H1 (cell line): ENCODE measurements at regions not wholly inside any gene's neighbourhood (a gene's known extent, or its start where the extent isn't known, plus 50 kb on each side); places are given as distances from the start of the nearest gene placed in this dataset.

Source experiments
- CTCF ChIA-PET: fragments of 300-600 bp; sonication (Branson Sonifier 250); formaldehyde crosslinking; loops from one replicate; lab custom pipeline; 2021; ENCODE audit not compliant: partially characterized antibody; lab: Charles Lee
- POLR2A ChIA-PET: fragments of 300-600 bp; sonication (Branson Sonifier 250); formaldehyde crosslinking; loops from one replicate; lab custom pipeline; 2021; ENCODE audit warnings: inconsistent platforms; ENCODE audit not compliant: partially characterized antibody; lab: Charles Lee
- DNase-seq, 2 experiments: peaks; one replicate each; pipeline versions ENCODE4 v3.0.0 to v3.0.0-alpha.2; 2010 to 2022; ENCODE audit warnings: low spot score in 2 of 2, low read depth in 1 of 2, mixed read lengths in 1 of 2
- FAIRE-seq: peaks from 2 replicates; lab custom pipeline; 2011; peaks lifted over from hg19 to GRCh38; lab: Jason Lieb, UNC
- H2AFZ ChIP-seq: 2 replicates; pipeline ENCODE4 v1.8.1; 2012; ENCODE audit warnings: low read length, inconsistent platforms
- H2AK5ac ChIP-seq: 2 replicates; pipeline ENCODE4 v1.6.1; 2013; ENCODE audit warnings: low read depth, low read length
- H2BK120ac ChIP-seq: replicated peaks from 2 replicates; pipeline ENCODE3; 2013; ENCODE audit warnings: low read depth, low read length, inconsistent platforms
- H2BK12ac ChIP-seq: 2 replicates; pipeline ENCODE4 v1.6.1; 2013; ENCODE audit warnings: low read depth, low read length
- H2BK15ac ChIP-seq: 2 replicates; pipeline ENCODE4 v1.6.1; 2013; ENCODE audit warnings: low read length
- H2BK20ac ChIP-seq: 2 replicates; pipeline ENCODE4 v1.6.1; 2013; ENCODE audit warnings: low read length
- H2BK5ac ChIP-seq: 2 replicates; pipeline ENCODE4 v1.6.1; 2013; ENCODE audit warnings: low read depth, low read length
- H3K14ac ChIP-seq: 2 replicates; pipeline ENCODE4 v1.6.1; 2013; ENCODE audit warnings: inconsistent platforms; ENCODE audit not compliant: insufficient read length
- H3K18ac ChIP-seq: 2 replicates; pipeline ENCODE4 v1.6.1; 2013; ENCODE audit warnings: low read length; ENCODE audit errors: extremely low read depth
- H3K23ac ChIP-seq: 2 replicates; pipeline ENCODE4 v1.6.1; 2013; ENCODE audit warnings: inconsistent platforms; ENCODE audit not compliant: insufficient read length
- H3K23me2 ChIP-seq: 2 replicates; pipeline ENCODE4 v1.6.1; 2013; ENCODE audit warnings: low read depth, low read length
- H3K27ac ChIP-seq: 2 replicates; pipeline ENCODE4 v1.6.1; 2011; ENCODE audit warnings: low read depth, low read length, inconsistent platforms
- H3K27me3 ChIP-seq, 4 experiments: replicated peaks in 1 of 4; 1 replicate in 1 of 4; 2 replicates in 3 of 4; pipeline versions ENCODE4 v1.6.1 to v1.8.1; 2011 to 2013; ENCODE audit warnings: low read length in 3 of 4, mild to moderate bottlenecking in 3 of 4, inconsistent platforms in 2 of 4, mixed read lengths in 2 of 4, moderate library complexity in 1 of 4; ENCODE audit not compliant: control insufficient read depth in 3 of 4, insufficient read depth in 3 of 4; ENCODE audit errors: extremely low read depth in 1 of 4
- H3K36me3 ChIP-seq, 4 experiments: 2 replicates each; pipeline versions ENCODE4 v1.6.1 to v1.8.1; 2011 to 2013; ENCODE audit warnings: mild to moderate bottlenecking in 4 of 4, low read length in 3 of 4, moderate library complexity in 2 of 4, control low read depth in 1 of 4, inconsistent platforms in 1 of 4; ENCODE audit not compliant: insufficient read depth in 4 of 4, control insufficient read depth in 2 of 4
- H3K4ac ChIP-seq: replicated peaks from 2 replicates; pipeline ENCODE3; 2013; ENCODE audit warnings: low read length, low read depth, mixed read lengths, inconsistent platforms; ENCODE audit not compliant: insufficient read length
- H3K4me1 ChIP-seq, 4 experiments: replicated peaks in 1 of 4; 1 replicate in 1 of 4; 2 replicates in 3 of 4; pipeline versions ENCODE4 v1.6.1 to v1.8.1; 2011 to 2013; ENCODE audit warnings: low read length in 3 of 4, inconsistent platforms in 2 of 4, mixed read lengths in 1 of 4; ENCODE audit not compliant: insufficient read depth in 4 of 4, control insufficient read depth in 3 of 4
- H3K4me2 ChIP-seq, 2 experiments: 2 replicates each; pipeline versions ENCODE4 v1.6.1 to v1.8.1; 2011 to 2013; ENCODE audit warnings: low read depth in 2 of 2, low read length in 2 of 2, control low read depth in 1 of 2, inconsistent platforms in 1 of 2, mild to moderate bottlenecking in 1 of 2; ENCODE audit not compliant: insufficient read depth in 1 of 2
- H3K4me3 ChIP-seq, 4 experiments: fragments of 200-600, 300-600 bp in 1 of 4; sonication (generic), shearing (Covaris generic), sonication (Bioruptor Twin) in 1 of 4; 2 replicates each; pipeline versions ENCODE4 v1.5.1 to v1.8.1; 2011 to 2016; ENCODE audit warnings: low read length in 4 of 4, low read depth in 3 of 4, control low read depth in 2 of 4, inconsistent platforms in 2 of 4, mild to moderate bottlenecking in 2 of 4, mixed read lengths in 1 of 4, moderate library complexity in 1 of 4; ENCODE audit not compliant: insufficient read depth in 2 of 4; ENCODE audit errors: extremely low read depth in 1 of 4
- H3K56ac ChIP-seq: replicated peaks from 2 replicates; pipeline ENCODE3; 2013; ENCODE audit warnings: low read depth, mild to moderate bottlenecking, mixed read lengths, low read length, inconsistent platforms; ENCODE audit not compliant: insufficient read length
- H3K79me1 ChIP-seq: 2 replicates; pipeline ENCODE4 v1.6.1; 2013; ENCODE audit warnings: low read depth, low read length, control low read depth
- H3K79me2 ChIP-seq, 2 experiments: 2 replicates each; pipeline versions ENCODE4 v1.6.1 to v1.8.1; 2012 to 2013; ENCODE audit warnings: low read length in 2 of 2, mild to moderate bottlenecking in 2 of 2, inconsistent platforms in 1 of 2; ENCODE audit not compliant: insufficient read depth in 2 of 2, control insufficient read depth in 1 of 2
- H3K9ac ChIP-seq, 4 experiments: replicated peaks in 1 of 4; 1 replicate in 1 of 4; 2 replicates in 3 of 4; pipeline versions ENCODE4 v1.6.1 to v1.8.1; 2011 to 2013; ENCODE audit warnings: low read depth in 3 of 4, low read length in 3 of 4, control low read depth in 2 of 4, mild to moderate bottlenecking in 2 of 4, moderate library complexity in 2 of 4, inconsistent platforms in 1 of 4; ENCODE audit errors: extremely low read depth in 1 of 4
- H3K9me3 ChIP-seq, 2 experiments: 2 replicates each; pipeline versions ENCODE4 v1.6.1 to v1.8.1; 2012 to 2013; ENCODE audit warnings: mild to moderate bottlenecking in 2 of 2, moderate library complexity in 2 of 2, control low read depth in 1 of 2, inconsistent platforms in 1 of 2, low read depth in 1 of 2, low read length in 1 of 2, mixed read lengths in 1 of 2; ENCODE audit not compliant: insufficient read depth in 2 of 2
- H4K20me1 ChIP-seq, 2 experiments: replicated peaks in 1 of 2; 2 replicates each; pipeline versions ENCODE3 to v1.8.1; 2011 to 2013; ENCODE audit warnings: inconsistent platforms in 2 of 2, low read length in 2 of 2, mild to moderate bottlenecking in 1 of 2; ENCODE audit not compliant: insufficient read depth in 2 of 2, control insufficient read depth in 1 of 2
- H4K5ac ChIP-seq: 2 replicates; pipeline ENCODE4 v1.6.1; 2013; ENCODE audit warnings: low read length, low read depth, mixed read lengths, inconsistent platforms; ENCODE audit not compliant: insufficient read length
- H4K8ac ChIP-seq: 2 replicates; pipeline ENCODE4 v1.8.0; 2013; ENCODE audit warnings: mild to moderate bottlenecking, moderate library complexity, low read length, inconsistent platforms; ENCODE audit not compliant: insufficient read depth; ENCODE audit errors: extremely low read depth
- H4K91ac ChIP-seq: replicated peaks from 2 replicates; pipeline ENCODE3; 2013; ENCODE audit warnings: low read length, mixed read lengths, inconsistent platforms; ENCODE audit not compliant: insufficient read length
- BRCA1 ChIP-seq: IDR thresholded peaks from 2 replicates; pipeline ENCODE4 v1.6.1; 2012; ENCODE audit warnings: low read depth, low read length, improper control_type of control experiment
- EP300 ChIP-seq, 2 experiments: IDR thresholded peaks; 1 replicate in 1 of 2; 2 replicates in 1 of 2; pipeline ENCODE4 v1.6.1; 2011 to 2012; ENCODE audit warnings: low read depth in 2 of 2, low read length in 2 of 2, mild to moderate bottlenecking in 2 of 2, borderline replicate concordance in 1 of 2, inconsistent platforms in 1 of 2, moderate library complexity in 1 of 2
- HDAC6 ChIP-seq: IDR thresholded peaks from one replicate; pipeline ENCODE4 v1.7.1; 2012; ENCODE audit warnings: low read depth, mild to moderate bottlenecking, inconsistent platforms, low read length, moderate library complexity
- JUN ChIP-seq: IDR thresholded peaks from 2 replicates; pipeline ENCODE4 v1.6.1; 2011; ENCODE audit warnings: low read depth, mild to moderate bottlenecking, improper control_type of control experiment, low read length
- KDM1A ChIP-seq: fragments of 200-600, 300-600 bp; sonication (generic); IDR thresholded peaks from 2 replicates; pipeline ENCODE4 v1.7.1; 2016; ENCODE audit warnings: mild to moderate bottlenecking, low read length, borderline replicate concordance
- NRF1 ChIP-seq: IDR thresholded peaks from 2 replicates; pipeline ENCODE4 v1.6.1; 2011; ENCODE audit warnings: mild to moderate bottlenecking, low read depth, low read length, improper control_type of control experiment
- SIRT6 ChIP-seq: IDR thresholded peaks from one replicate; pipeline ENCODE4 v1.7.1; 2012; ENCODE audit warnings: low read length, inconsistent platforms
- SUZ12 ChIP-seq: fragments of 200-600 bp; sonication (generic); IDR thresholded peaks from 2 replicates; pipeline ENCODE4 v1.6.1; 2012; ENCODE audit warnings: mild to moderate bottlenecking, inconsistent platforms, low read length, moderate library complexity, mixed read lengths
- TAF7 ChIP-seq: optimal IDR thresholded peaks from 2 replicates; pipeline ENCODE3; 2011; ENCODE audit warnings: low read depth, mild to moderate bottlenecking, inconsistent platforms, low read length, moderate library complexity, borderline replicate concordance
- WGBS, 2 experiments: shearing (Covaris generic) in 1 of 2; methylation state at CpG; one replicate each; pipeline versions ENCODE4 v1.1.6 to v1.1.7; 2013 to 2015; ENCODE audit warnings: low lambda C conversion rate in 2 of 2, mixed read lengths in 2 of 2, inconsistent platforms in 1 of 2, low coverage in 1 of 2, missing lambda C conversion rate in 1 of 2; ENCODE audit not compliant: insufficient replicate concordance in 2 of 2, insufficient coverage in 1 of 2, insufficient read length in 1 of 2; ENCODE audit errors: extremely low coverage in 1 of 2, missing lambda C conversion rate in 1 of 2; 5-methylcytosine and 5-hydroxymethylcytosine counted together

DNA sequence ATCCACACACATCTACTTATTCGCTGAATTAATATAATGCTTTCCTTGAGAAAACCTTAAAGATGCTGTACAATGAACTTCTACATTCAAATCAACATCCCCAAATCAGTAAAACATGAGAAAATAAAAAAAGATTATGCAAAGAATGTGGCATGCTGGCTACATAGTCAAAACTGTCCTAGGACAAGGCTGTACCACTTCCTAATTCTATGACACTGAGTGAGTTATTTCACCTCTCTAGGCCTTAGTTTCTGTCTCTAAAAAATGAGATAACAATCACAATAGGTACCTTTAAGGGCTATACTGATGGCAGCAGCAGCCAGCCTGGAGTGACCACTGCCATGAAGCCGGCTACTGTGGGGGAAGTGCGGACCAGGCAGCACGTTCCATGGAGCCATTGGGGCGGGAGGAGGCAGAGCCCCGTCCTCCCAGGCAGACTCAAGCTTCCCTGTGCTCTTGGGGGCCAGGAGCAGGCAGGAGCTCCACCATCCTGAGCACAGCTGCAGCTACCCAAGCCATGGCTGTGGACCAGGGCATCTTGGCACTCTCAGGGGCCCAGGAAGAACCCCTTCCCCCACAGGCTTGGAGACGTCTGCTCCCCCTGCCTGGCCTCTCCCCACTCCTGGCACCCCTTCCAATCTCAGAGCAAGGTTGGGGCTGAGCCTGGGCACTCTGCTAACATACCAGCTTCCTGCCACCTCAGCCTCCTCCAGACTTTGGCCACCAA is 110.2 kb downstream of the ELAPOR2 start:
- Histone ChIP-seq H2BK20ac (no peak overlapping the region), H3K4me3 (no peak overlapping the region), H3K36me3 (no peaks in the 10 kb centered on the region; a peak in 1 of 8 replicates), H2AFZ (no peak overlapping the region), H3K9me3 (no peaks in the 10 kb centered on the region), H2BK5ac (peak overlapping the region; percentile 72), H4K8ac (peak overlapping the region; percentile 47; the same call in 1 of the 2 replicates), H3K9ac (no peak overlapping the region), H3K4me1 (peaks cover 0 to 21% (median 4%) of the 10 kb centered on the region in 4 experiments; a peak in 3 of 7 replicates), H4K91ac (no peak overlapping the region), H3K79me1 (peaks cover 6% of the 10 kb centered on the region), H3K23ac (no peak overlapping the region), H3K4me2 (no peak overlapping the region), H3K27me3 (no peaks in the 10 kb centered on the region), H4K20me1 (peaks cover 3 to 5% of the 10 kb centered on the region in 2 experiments), H3K18ac (no peak overlapping the region), H2AK5ac (0 out of 2 replicates have a peak overlapping the region, but pooled peaks have one; percentile 3), H3K14ac (no peak overlapping the region), H3K4ac (no peak overlapping the region), H2BK15ac (no peak overlapping the region), H3K27ac (no peak overlapping the region), H2BK12ac (peak overlapping the region; percentile 11; the same call in 1 of the 2 replicates), H4K5ac (no peak overlapping the region), H2BK120ac (no peak overlapping the region), H3K23me2 (no peaks in the 10 kb centered on the region), H3K56ac (no peak overlapping the region), H3K79me2 (peaks cover 0 to 11% of the 10 kb centered on the region in 2 experiments; a peak in 1 of 4 replicates)
- DNase-seq (no peak), FAIRE-seq (no peak)
- 91% methylated on average over 7 of the region's 7 CpGs; no CpG with 5 or more reads in 1 of the 2 experiments for WGBS, 2 experiments
- ChIA-PET POLR2A (interaction anchor here (1.2 to 1.6 kb wide), 3 partner anchors 13 to 203 kb away, joined by 3 to 5 read pairs (median 5); partner anchors contain the start of gene DMTF1), CTCF (interaction anchor here (1.1 to 3.7 kb wide), 8 partner anchors 12 to 199 kb away, joined by 3 to 17 read pairs (median 4); partner anchors contain the start of gene ELAPOR2)
- TF ChIP-seq SUZ12 (no peak), HDAC6 (no peak), TAF7 (no peak), EP300 (IDR thresholded peaks at IDR 0.05; ENCODE audit: borderline replicate concordance in 1 of 2, low read depth in 2 of 2, low read length in 2 of 2) (no peak), BRCA1 (no peak), SIRT6 (no peak), JUN (no peak), KDM1A (no peak), NRF1 (no peak)
